Keratinocyte (primary cell): ENCODE measurements at regions not wholly inside any gene's neighbourhood (a gene's known extent, or its start where the extent isn't known, plus 50 kb on each side); places are given as distances from the start of the nearest gene placed in this dataset.

ENCODE experiments used
- DNase-seq: peaks from one replicate; pipeline ENCODE4 v3.0.0-alpha.2; 2011; ENCODE audit warnings: low read depth, missing footprints, low spot score
- FAIRE-seq: peaks from 2 replicates; lab custom pipeline; 2011; peaks lifted over from hg19 to GRCh38; lab: Jason Lieb, UNC
- H2AFZ ChIP-seq: 2 replicates; pipeline ENCODE4 v1.6.0; 2012; ENCODE audit warnings: low read length, control low read depth, inconsistent platforms; ENCODE audit not compliant: control insufficient read depth
- H3K27ac ChIP-seq: 2 replicates; pipeline ENCODE4 v1.5.1; 2011; ENCODE audit warnings: low read length; ENCODE audit not compliant: control insufficient read depth, insufficient read depth
- H3K27me3 ChIP-seq: 3 replicates; pipeline ENCODE4 v1.6.0; 2011; ENCODE audit warnings: low read length; ENCODE audit not compliant: control insufficient read depth, insufficient read depth; ENCODE audit errors: extremely low read depth
- H3K36me3 ChIP-seq, 2 experiments: 2 replicates in 1 of 2; 3 replicates in 1 of 2; pipeline ENCODE4 v1.5.1; 2011; ENCODE audit warnings: low read length in 2 of 2, mild to moderate bottlenecking in 1 of 2; ENCODE audit not compliant: control insufficient read depth in 2 of 2, insufficient read depth in 2 of 2; ENCODE audit errors: extremely low read depth in 1 of 2
- H3K4me1 ChIP-seq: 3 replicates; pipeline ENCODE4 v1.5.1; 2011; ENCODE audit warnings: low read length; ENCODE audit not compliant: control insufficient read depth, insufficient read depth; ENCODE audit errors: extremely low read depth
- H3K4me2 ChIP-seq: 3 replicates; pipeline ENCODE4 v1.6.0; 2011; ENCODE audit warnings: low read depth, low read length; ENCODE audit not compliant: control insufficient read depth, insufficient read depth; ENCODE audit errors: extremely low read depth
- H3K4me3 ChIP-seq, 3 experiments: fragments of 200-600 bp in 1 of 3; sonication (generic) in 1 of 3; 2 replicates in 2 of 3; 3 replicates in 1 of 3; pipeline ENCODE4 v1.5.1; 2011 to 2016; ENCODE audit warnings: low read length in 3 of 3, mild to moderate bottlenecking in 3 of 3, control low read depth in 2 of 3, inconsistent platforms in 1 of 3, low read depth in 1 of 3, mixed read lengths in 1 of 3, mixed run types in 1 of 3, moderate library complexity in 1 of 3; ENCODE audit not compliant: control insufficient read depth in 2 of 3, insufficient read depth in 2 of 3; ENCODE audit errors: extremely low read depth in 1 of 3
- H3K79me2 ChIP-seq: 2 replicates; pipeline ENCODE4 v1.6.0; 2012; ENCODE audit warnings: low read length; ENCODE audit not compliant: control insufficient read depth, insufficient read depth
- H3K9ac ChIP-seq: 3 replicates; pipeline ENCODE4 v1.6.0; 2011; ENCODE audit warnings: low read length; ENCODE audit not compliant: control insufficient read depth, insufficient read depth; ENCODE audit errors: extremely low read depth
- H3K9me1 ChIP-seq: 3 replicates; pipeline ENCODE4 v1.6.0; 2011; ENCODE audit warnings: low read length; ENCODE audit not compliant: control insufficient read depth, insufficient read depth; ENCODE audit errors: extremely low read depth
- H3K9me3 ChIP-seq: 2 replicates; pipeline ENCODE4 v1.5.1; 2012; ENCODE audit warnings: low read depth, low read length; ENCODE audit not compliant: control insufficient read depth
- H4K20me1 ChIP-seq: 3 replicates; pipeline ENCODE4 v1.6.0; 2011; ENCODE audit warnings: low read length; ENCODE audit not compliant: control insufficient read depth, insufficient read depth; ENCODE audit errors: extremely low read depth
- EZH2 ChIP-seq: IDR thresholded peaks from one replicate; pipeline ENCODE4 v1.6.1; 2012; ENCODE audit warnings: inconsistent platforms, mild to moderate bottlenecking, low read length, moderate library complexity
- dilution Hi-C: fragments of 300-500 bp; cut with MboI; formaldehyde crosslinking; loops from one replicate; pipeline ENCODE4 v1.7.0; 2020; ENCODE audit warnings: low sequenced_read_pairs; ENCODE audit not compliant: extremely low pct_ligation_motif_present
- TF ChIP-seq, protein P1 (sequence below), 3 experiments: IDR thresholded peaks in 1 of 3; conservative IDR thresholded peaks in 1 of 3; optimal IDR thresholded peaks in 1 of 3; 2 replicates in 2 of 3; 3 replicates in 1 of 3; pipeline versions ENCODE3 to v1.5.1; 2011; ENCODE audit warnings: low read length in 3 of 3, mild to moderate bottlenecking in 3 of 3, moderate library complexity in 2 of 3, control low read depth in 1 of 3, inconsistent platforms in 1 of 3; ENCODE audit not compliant: insufficient read depth in 2 of 3; ENCODE audit errors: extremely low read depth in 1 of 3

DNA sequence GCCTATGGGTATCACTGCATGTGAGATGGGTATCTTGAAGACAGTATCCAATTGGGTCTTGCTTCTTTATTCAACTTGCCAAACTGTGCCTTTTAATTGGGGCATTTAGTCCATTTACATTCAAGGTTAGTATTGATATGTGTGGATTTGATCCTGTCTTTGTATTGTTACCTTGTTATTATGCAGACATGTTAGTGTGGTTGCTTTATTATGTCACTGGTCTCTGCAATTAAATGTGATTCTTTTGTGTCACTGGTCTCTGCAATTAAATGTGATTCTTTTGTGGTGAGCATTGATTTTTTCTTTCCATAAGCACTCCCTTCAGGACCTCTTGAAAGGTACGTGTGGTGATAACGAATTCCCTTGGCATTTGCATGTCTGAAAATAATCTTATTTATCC, 357.8 kb upstream of the STEAP1 start:
- Histone ChIP-seq H3K4me2 (no peak overlapping the region), H3K9me1 (no peaks in the 10 kb centered on the region), H3K9me3 (no peaks in the 10 kb centered on the region), H3K79me2 (no peaks in the 10 kb centered on the region), H3K4me1 (no peaks in the 10 kb centered on the region), H3K27me3 (no peaks in the 10 kb centered on the region), H3K9ac (no peak overlapping the region), H3K4me3 (no peak overlapping the region), H2AFZ (no peak overlapping the region), H4K20me1 (no peaks in the 10 kb centered on the region), H3K27ac (no peak overlapping the region), H3K36me3 (no peaks in the 10 kb centered on the region)
- FAIRE-seq (no peak), DNase-seq (no peak)
- TF ChIP-seq EZH2, result no peak
- TF ChIP-seq, protein P1, sequence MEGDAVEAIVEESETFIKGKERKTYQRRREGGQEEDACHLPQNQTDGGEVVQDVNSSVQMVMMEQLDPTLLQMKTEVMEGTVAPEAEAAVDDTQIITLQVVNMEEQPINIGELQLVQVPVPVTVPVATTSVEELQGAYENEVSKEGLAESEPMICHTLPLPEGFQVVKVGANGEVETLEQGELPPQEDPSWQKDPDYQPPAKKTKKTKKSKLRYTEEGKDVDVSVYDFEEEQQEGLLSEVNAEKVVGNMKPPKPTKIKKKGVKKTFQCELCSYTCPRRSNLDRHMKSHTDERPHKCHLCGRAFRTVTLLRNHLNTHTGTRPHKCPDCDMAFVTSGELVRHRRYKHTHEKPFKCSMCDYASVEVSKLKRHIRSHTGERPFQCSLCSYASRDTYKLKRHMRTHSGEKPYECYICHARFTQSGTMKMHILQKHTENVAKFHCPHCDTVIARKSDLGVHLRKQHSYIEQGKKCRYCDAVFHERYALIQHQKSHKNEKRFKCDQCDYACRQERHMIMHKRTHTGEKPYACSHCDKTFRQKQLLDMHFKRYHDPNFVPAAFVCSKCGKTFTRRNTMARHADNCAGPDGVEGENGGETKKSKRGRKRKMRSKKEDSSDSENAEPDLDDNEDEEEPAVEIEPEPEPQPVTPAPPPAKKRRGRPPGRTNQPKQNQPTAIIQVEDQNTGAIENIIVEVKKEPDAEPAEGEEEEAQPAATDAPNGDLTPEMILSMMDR (optimal IDR thresholded peaks at IDR 0.05 in 1 of 3, IDR thresholded peaks at IDR 0.05 in 1 of 3, conservative IDR thresholded peaks at IDR 0.05 in 1 of 3; ENCODE audit: extremely low read depth in 1 of 3, insufficient read depth in 2 of 3, low read length in 3 of 3), result no peak
- dilution Hi-C loops, result no loop called here

DNA sequence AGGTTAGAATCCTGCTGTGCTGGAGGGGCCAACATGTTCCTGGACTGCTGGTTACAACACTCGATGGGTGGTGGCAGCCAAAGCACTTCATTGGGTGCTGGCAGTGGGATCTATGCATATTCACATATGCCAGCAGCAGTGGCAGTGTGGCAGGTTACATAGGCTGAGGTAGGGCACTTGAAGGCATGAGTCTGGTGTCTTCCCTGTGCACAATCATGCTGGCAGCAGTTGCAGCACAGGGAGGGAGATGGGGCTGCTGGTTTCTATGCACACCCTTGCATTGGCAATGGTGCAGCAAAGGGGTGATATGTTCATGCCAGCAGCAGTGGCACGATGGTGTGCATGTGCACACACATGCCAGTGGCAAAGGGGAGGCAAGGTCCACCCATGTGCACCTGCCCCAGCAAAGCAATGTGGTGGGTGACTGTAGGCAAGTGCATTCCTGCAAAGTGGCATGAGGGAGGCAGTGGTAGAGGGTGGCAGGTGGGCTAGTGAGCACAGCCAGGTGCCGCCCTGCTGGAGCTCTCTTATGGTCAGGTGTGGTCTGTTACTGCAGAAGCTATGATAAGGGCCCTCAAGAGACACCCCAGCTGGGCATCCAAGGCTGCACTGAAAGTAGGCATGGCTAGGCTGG, 356.2 kb upstream of the STEAP1 start:
- no peak for TF ChIP-seq EZH2
- TF ChIP-seq, protein P1 (optimal IDR thresholded peaks at IDR 0.05 in 1 of 3, IDR thresholded peaks at IDR 0.05 in 1 of 3, conservative IDR thresholded peaks at IDR 0.05 in 1 of 3; ENCODE audit: extremely low read depth in 1 of 3, insufficient read depth in 2 of 3, low read length in 3 of 3), result no peak
- Histone ChIP-seq H3K9me3 (no peaks in the 10 kb centered on the region), H3K4me2 (no peak overlapping the region), H3K27ac (no peak overlapping the region), H3K27me3 (no peaks in the 10 kb centered on the region), H3K4me1 (no peaks in the 10 kb centered on the region), H2AFZ (no peak overlapping the region), H3K36me3 (no peaks in the 10 kb centered on the region), H3K9me1 (no peaks in the 10 kb centered on the region), H4K20me1 (no peaks in the 10 kb centered on the region), H3K79me2 (no peaks in the 10 kb centered on the region), H3K9ac (no peak overlapping the region), H3K4me3 (no peak overlapping the region)
- DNase-seq (no peak), FAIRE-seq (no peak)
- dilution Hi-C loops, result no loop called here
